Natural killer cell (primary cell): ENCODE measurements at regions not wholly inside any gene's neighbourhood (a gene's known extent, or its start where the extent isn't known, plus 50 kb on each side); places are given as distances from the start of the nearest gene placed in this dataset.

ENCODE experiments used
- ATAC-seq, 3 donors: fragments of 150-1000 bp in 2 of 3; fragments of 200-7000 bp in 1 of 3; cut with Tn5 transposase; 1 replicate in 1 of 3; 2 replicates in 2 of 3; pipeline ENCODE4 v1.10.0; 2021; ENCODE audit warnings: mild to moderate bottlenecking in 2 of 3, moderate library complexity in 2 of 3
- DNase-seq, 2 donors: peaks; one replicate each; pipeline versions ENCODE4 v3.0.0 to v3.0.0-alpha.2; 2013 to 2021; ENCODE audit warnings: mixed read lengths in 1 of 2
- H3K27ac ChIP-seq: one replicate; pipeline ENCODE4 v1.5.1; 2013; ENCODE audit warnings: mild to moderate bottlenecking, low read length
- H3K27me3 ChIP-seq: one replicate; pipeline ENCODE4 v1.6.1; 2013; ENCODE audit warnings: low read length; ENCODE audit not compliant: control insufficient read depth, insufficient read depth
- H3K36me3 ChIP-seq: one replicate; pipeline ENCODE4 v1.6.1; 2013; ENCODE audit warnings: low read length; ENCODE audit not compliant: control insufficient read depth, insufficient read depth
- H3K4me1 ChIP-seq: one replicate; pipeline ENCODE4 v1.6.1; 2013; ENCODE audit warnings: low read length; ENCODE audit not compliant: control insufficient read depth, insufficient read depth
- H3K4me3 ChIP-seq: one replicate; pipeline ENCODE4 v1.5.1; 2013; ENCODE audit warnings: low read length
- H3K9me3 ChIP-seq: one replicate; pipeline ENCODE4 v1.6.1; 2013; ENCODE audit warnings: low read length; ENCODE audit not compliant: control insufficient read depth, insufficient read depth
- H3K27ac Mint-ChIP-seq, 2 donors: one replicate each; pipeline ENCODE4 v1.8.0; 2022; ENCODE audit warnings: mild to moderate bottlenecking in 2 of 2, mixed read lengths in 2 of 2, moderate library complexity in 1 of 2
- H3K27me3 Mint-ChIP-seq, 2 donors: one replicate each; pipeline ENCODE4 v1.8.0; 2022; ENCODE audit warnings: low read depth in 2 of 2, mixed read lengths in 2 of 2
- H3K36me3 Mint-ChIP-seq: one replicate; pipeline ENCODE4 v1.8.0; 2022; ENCODE audit warnings: mixed read lengths
- H3K4me1 Mint-ChIP-seq, 2 donors: one replicate each; pipeline ENCODE4 v1.8.0; 2022; ENCODE audit warnings: mixed read lengths in 2 of 2
- H3K4me3 Mint-ChIP-seq: one replicate; pipeline ENCODE4 v1.8.0; 2022; ENCODE audit warnings: mild to moderate bottlenecking, moderate library complexity, mixed read lengths
- H3K9me3 Mint-ChIP-seq, 2 donors: one replicate each; pipeline ENCODE4 v1.8.0; 2022; ENCODE audit warnings: mixed read lengths in 2 of 2
- CTCF ChIP-seq: fragments of 200-600 bp; IDR thresholded peaks from one replicate; pipeline ENCODE4 v1.8.0; 2022; ENCODE audit warnings: antibody characterized with exemption
- WGBS: methylation state at CpG from one replicate; pipeline ENCODE4 v1.1.7; 2013; ENCODE audit warnings: missing lambda C conversion rate; ENCODE audit not compliant: insufficient coverage; 5-methylcytosine and 5-hydroxymethylcytosine counted together
- intact Hi-C: fragments of 100-400 bp; cut with micrococcal nuclease; formaldehyde crosslinking; loops from one replicate; pipeline ENCODE4 v1.14.2; 2022

GRCh38 chr18:45409971-45410370, 205.3 kb upstream of the SLC14A2 start:
- DNase-seq, result no peak
- H3K27ac Mint-ChIP-seq, result no peak overlapping the region
- no peaks in the 10 kb centered on the region for H3K27me3 ChIP-seq
- no peaks in the 10 kb centered on the region for H3K9me3 Mint-ChIP-seq
- no peaks in the 10 kb centered on the region for H3K4me1 ChIP-seq
- no peak overlapping the region for H3K4me3 ChIP-seq
- no peak overlapping the region for H3K27ac ChIP-seq
- intact Hi-C loops, result no loop called here
- H3K9me3 ChIP-seq, result no peaks in the 10 kb centered on the region
- ATAC-seq, result no peak
- no peak overlapping the region for H3K4me3 Mint-ChIP-seq
- H3K27me3 Mint-ChIP-seq, result peaks cover 5 to 13% of the 10 kb centered on the region in 2 donors
- 93% methylated on average over 7 of the region's 7 CpGs for WGBS
- no peaks in the 10 kb centered on the region for H3K36me3 Mint-ChIP-seq
- no peaks in the 10 kb centered on the region for H3K36me3 ChIP-seq
- peaks cover 0 to 5% of the 10 kb centered on the region in 2 donors for H3K4me1 Mint-ChIP-seq
- no peak for TF ChIP-seq CTCF

GRCh38 chr18:45412577-45412976, 202.7 kb upstream of the SLC14A2 start:
- H3K27ac Mint-ChIP-seq, result no peak overlapping the region
- H3K4me3 ChIP-seq, result no peak overlapping the region
- H3K4me1 Mint-ChIP-seq, result peaks cover 0 to 5% of the 10 kb centered on the region in 2 donors
- no peak for TF ChIP-seq CTCF
- no peaks in the 10 kb centered on the region for H3K36me3 ChIP-seq
- DNase-seq (no peak), ATAC-seq (no peak)
- H3K27me3 ChIP-seq, result no peaks in the 10 kb centered on the region
- H3K4me3 Mint-ChIP-seq, result no peak overlapping the region
- H3K27ac ChIP-seq, result no peak overlapping the region
- peaks cover 0 to 7% of the 10 kb centered on the region in 2 donors for H3K27me3 Mint-ChIP-seq
- no peaks in the 10 kb centered on the region for H3K36me3 Mint-ChIP-seq
- H3K4me1 ChIP-seq, result no peaks in the 10 kb centered on the region
- intact Hi-C loops, result no loop called here
- no peaks in the 10 kb centered on the region for H3K9me3 Mint-ChIP-seq
- no peaks in the 10 kb centered on the region for H3K9me3 ChIP-seq
- WGBS, result 90% methylated on average over 1 of the region's 1 CpG

GRCh38 chr18:45413180-45413836, 202.0 kb upstream of the SLC14A2 start:
- no peak for TF ChIP-seq CTCF
- Histone ChIP-seq H3K4me1 (no peaks in the 10 kb centered on the region), H3K9me3 (no peaks in the 10 kb centered on the region), H3K27me3 (no peaks in the 10 kb centered on the region), H3K4me3 (no peak overlapping the region), H3K27ac (no peak overlapping the region), H3K36me3 (no peaks in the 10 kb centered on the region)
- peaks cover 2 to 3% of the 10 kb centered on the region in 2 donors for H3K27me3 Mint-ChIP-seq
- intact Hi-C loops, result no loop called here
- no peaks in the 10 kb centered on the region for H3K9me3 Mint-ChIP-seq
- DNase-seq (no peak), ATAC-seq (no peak)
- WGBS, result 84% methylated on average over 4 of the region's 4 CpGs
- H3K4me1 Mint-ChIP-seq, result peaks cover 0 to 5% of the 10 kb centered on the region in 2 donors
- no peak overlapping the region for H3K27ac Mint-ChIP-seq
- H3K36me3 Mint-ChIP-seq, result no peaks in the 10 kb centered on the region
- no peak overlapping the region for H3K4me3 Mint-ChIP-seq

- ATAC-seq, result no peak
- no peak for TF ChIP-seq CTCF
- Mint-ChIP-seq H3K36me3 (no peaks in the 10 kb centered on the region), H3K27me3 (peaks cover 0 to 2% of the 10 kb centered on the region in 2 donors), H3K27ac (no peak overlapping the region), H3K9me3 (no peaks in the 10 kb centered on the region), H3K4me3 (no peak overlapping the region), H3K4me1 (peaks cover 0 to 5% of the 10 kb centered on the region in 2 donors)
- intact Hi-C loops, result no loop called here
- 71% methylated on average over 7 of the region's 7 CpGs for WGBS
- Histone ChIP-seq H3K4me1 (no peaks in the 10 kb centered on the region), H3K27ac (no peak overlapping the region), H3K36me3 (no peaks in the 10 kb centered on the region), H3K4me3 (no peak overlapping the region), H3K27me3 (no peaks in the 10 kb centered on the region), H3K9me3 (no peaks in the 10 kb centered on the region)
- no peak for DNase-seq
These were observed 199.7 kb upstream of the SLC14A2 start for GRCh38 chr18:45415614-45416013.
